PC-3 (cell line): ENCODE measurements at regions not wholly inside any gene's neighbourhood (a gene's known extent, or its start where the extent isn't known, plus 50 kb on each side); places are given as distances from the start of the nearest gene placed in this dataset.
A peak's percentile ranks its signal among the peaks of the same experiment; 100 is the strongest.

Source experiments
- ATAC-seq: fragments of 200-7000 bp; cut with Tn5 transposase; 2 replicates; pipeline ENCODE4 v1.9.1; 2020; ENCODE audit warnings: mild to moderate bottlenecking, moderate library complexity
- BruUV-seq: library from RNA; stranded (reverse); fragments of 400-500 nt; replicated peaks from 2 replicates; lab custom pipeline; 2021; lab: Mats Ljungman, UMichigan
- CTCF ChIA-PET: fragments of 300-600 bp; sonication (Branson Sonifier 250); formaldehyde crosslinking; loops from one replicate; lab custom pipeline; 2022; ENCODE audit warnings: antibody characterized with exemption; lab: Charles Lee
- POLR2A ChIA-PET: fragments of 300-600 bp; sonication (Branson Sonifier 250); formaldehyde crosslinking; loops from one replicate; lab custom pipeline; 2022; ENCODE audit warnings: antibody characterized with exemption; ENCODE audit not compliant: unreplicated experiment; lab: Charles Lee
- DNase-seq: peaks from one replicate; pipeline ENCODE4 v3.0.0-alpha.2; 2015
- H2AFZ ChIP-seq: fragments of 300-600 bp; sonication (generic); 2 replicates; pipeline ENCODE4 v1.6.0; 2016; ENCODE audit warnings: antibody characterized with exemption, low read length
- H3F3A ChIP-seq: fragments of 300-600 bp; sonication (generic); one replicate; pipeline ENCODE4 v1.6.0; 2017; ENCODE audit warnings: antibody characterized with exemption, low read length, control low read depth, mild to moderate bottlenecking; ENCODE audit not compliant: unreplicated experiment
- H3K27ac ChIP-seq: fragments of 300-600 bp; sonication (generic); 2 replicates; pipeline ENCODE4 v1.5.1; 2016; ENCODE audit warnings: mild to moderate bottlenecking, low read length
- H3K27me3 ChIP-seq: fragments of 300-600 bp; sonication (generic); 2 replicates; pipeline ENCODE4 v1.6.1; 2016; ENCODE audit warnings: low read length, mixed read lengths
- H3K36me3 ChIP-seq: fragments of 300-600 bp; sonication (generic); 2 replicates; pipeline ENCODE4 v1.6.1; 2016; ENCODE audit warnings: low read depth, mixed run types, low read length, mixed read lengths
- H3K4me1 ChIP-seq: fragments of 300-600 bp; sonication (generic); 2 replicates; pipeline ENCODE4 v1.5.1; 2016; ENCODE audit warnings: low read length; ENCODE audit not compliant: insufficient read depth
- H3K4me2 ChIP-seq: fragments of 300-600 bp; sonication (generic); 2 replicates; pipeline ENCODE4 v1.6.0; 2016; ENCODE audit warnings: low read length
- H3K4me3 ChIP-seq: fragments of 300-600 bp; sonication (generic); 2 replicates; pipeline ENCODE4 v1.5.1; 2016; ENCODE audit warnings: mild to moderate bottlenecking, low read length, mixed read lengths
- H3K79me2 ChIP-seq: fragments of 300-600 bp; sonication (generic); 2 replicates; pipeline ENCODE4 v1.6.1; 2017; ENCODE audit warnings: low read length, mixed read lengths
- H3K9ac ChIP-seq: fragments of 300-600 bp; sonication (generic); 2 replicates; pipeline ENCODE4 v1.6.0; 2016; ENCODE audit warnings: mild to moderate bottlenecking, low read length
- H3K9me2 ChIP-seq: fragments of 300-600 bp; sonication (generic); replicated peaks from 2 replicates; pipeline ENCODE4 v1.6.1; 2016; ENCODE audit warnings: mixed run types, low read length, mixed read lengths
- H3K9me3 ChIP-seq: fragments of 300-600 bp; sonication (generic); 2 replicates; pipeline ENCODE4 v1.6.1; 2016; ENCODE audit warnings: low read length, mixed read lengths
- H4K20me1 ChIP-seq: fragments of 300-600 bp; sonication (generic); 2 replicates; pipeline ENCODE4 v1.6.1; 2016; ENCODE audit warnings: low read length, mixed read lengths
- EZH2 ChIP-seq: fragments of 300-600 bp; sonication (generic); IDR thresholded peaks from one replicate; pipeline ENCODE4 v1.6.1; 2017; ENCODE audit warnings: antibody characterized with exemption, mild to moderate bottlenecking, low read length; ENCODE audit not compliant: unreplicated experiment
- EZH2phosphoT487 ChIP-seq: fragments of 300-600 bp; sonication (generic); IDR thresholded peaks from 2 replicates; pipeline ENCODE4 v1.6.1; 2018; ENCODE audit warnings: mild to moderate bottlenecking, antibody characterized with exemption, low read length, borderline replicate concordance
- intact Hi-C: fragments of 100-400 bp; cut with micrococcal nuclease; formaldehyde crosslinking; loops from 2 replicates; pipeline ENCODE4 v1.9.0; 2023
- TF ChIP-seq, protein P1 (sequence below): fragments of 300-600 bp; sonication (generic); conservative IDR thresholded peaks from 2 replicates; pipeline ENCODE4 v1.5.1; 2017; ENCODE audit warnings: antibody characterized with exemption, low read depth, mild to moderate bottlenecking, low read length

GRCh38 chr1:99445071-99445470, 180.8 kb downstream of the PLPPR4 start:
- POLR2A ChIA-PET = interaction anchor here (0.6 to 0.7 kb wide), 2 partner anchors 69 to 427 kb away, joined by 4 to 5 read pairs; no protein-coding TSS in a partner anchor
- H3K36me3 ChIP-seq = no peaks in the 10 kb centered on the region
- no peaks in the 10 kb centered on the region for H3K27me3 ChIP-seq
- no peak overlapping the region for H3K27ac ChIP-seq
- H3K4me1 ChIP-seq = peaks cover 19% of the 10 kb centered on the region
- H3K9me3 ChIP-seq = peaks cover 4% of the 10 kb centered on the region; the same call in 1 of the 2 replicates
- TF ChIP-seq EZH2phosphoT487 (no peak), EZH2 (no peak)
- TF ChIP-seq, protein P1, sequence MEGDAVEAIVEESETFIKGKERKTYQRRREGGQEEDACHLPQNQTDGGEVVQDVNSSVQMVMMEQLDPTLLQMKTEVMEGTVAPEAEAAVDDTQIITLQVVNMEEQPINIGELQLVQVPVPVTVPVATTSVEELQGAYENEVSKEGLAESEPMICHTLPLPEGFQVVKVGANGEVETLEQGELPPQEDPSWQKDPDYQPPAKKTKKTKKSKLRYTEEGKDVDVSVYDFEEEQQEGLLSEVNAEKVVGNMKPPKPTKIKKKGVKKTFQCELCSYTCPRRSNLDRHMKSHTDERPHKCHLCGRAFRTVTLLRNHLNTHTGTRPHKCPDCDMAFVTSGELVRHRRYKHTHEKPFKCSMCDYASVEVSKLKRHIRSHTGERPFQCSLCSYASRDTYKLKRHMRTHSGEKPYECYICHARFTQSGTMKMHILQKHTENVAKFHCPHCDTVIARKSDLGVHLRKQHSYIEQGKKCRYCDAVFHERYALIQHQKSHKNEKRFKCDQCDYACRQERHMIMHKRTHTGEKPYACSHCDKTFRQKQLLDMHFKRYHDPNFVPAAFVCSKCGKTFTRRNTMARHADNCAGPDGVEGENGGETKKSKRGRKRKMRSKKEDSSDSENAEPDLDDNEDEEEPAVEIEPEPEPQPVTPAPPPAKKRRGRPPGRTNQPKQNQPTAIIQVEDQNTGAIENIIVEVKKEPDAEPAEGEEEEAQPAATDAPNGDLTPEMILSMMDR = no peak
- intact Hi-C loops = no loop called here
- ATAC-seq (no peak), DNase-seq (no peak)
- no peak overlapping the region for H3K4me2 ChIP-seq
- no peaks in the 10 kb centered on the region for H3F3A ChIP-seq
- CTCF ChIA-PET = no interaction called here
- H4K20me1 ChIP-seq = no peaks in the 10 kb centered on the region
- no peak overlapping the region for H2AFZ ChIP-seq
- H3K9me2 ChIP-seq = no peaks in the 10 kb centered on the region
- H3K4me3 ChIP-seq = no peak overlapping the region
- no peak overlapping the region for H3K9ac ChIP-seq
- no TSS peak for BruUV-seq
- no peaks in the 10 kb centered on the region for H3K79me2 ChIP-seq

DNA sequence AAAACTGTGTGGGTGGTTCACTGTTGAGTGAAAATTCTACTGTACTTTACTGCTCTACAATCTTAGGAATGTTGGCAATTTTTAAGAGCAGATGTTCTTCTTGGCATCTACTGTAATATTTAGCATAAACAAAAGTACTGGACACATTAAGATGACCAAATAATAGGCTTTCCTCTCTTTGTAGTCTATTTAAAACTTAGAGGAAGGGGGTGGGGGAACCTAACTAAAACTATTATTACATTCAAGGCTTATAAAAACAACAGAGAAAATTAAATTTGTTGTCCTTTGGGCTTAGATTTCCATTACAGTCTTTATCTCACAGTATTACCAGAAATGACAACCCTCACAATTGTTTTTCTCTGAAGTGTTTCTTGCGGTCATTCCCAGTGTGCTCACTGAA, 181.2 kb downstream of the PLPPR4 start:
- CTCF ChIA-PET = no interaction called here
- Histone ChIP-seq H3K79me2 (no peaks in the 10 kb centered on the region), H2AFZ (no peak overlapping the region), H3K9ac (no peak overlapping the region), H3K27me3 (no peaks in the 10 kb centered on the region), H3K4me2 (no peak overlapping the region), H3K9me3 (peaks cover 4% of the 10 kb centered on the region; the same call in 1 of the 2 replicates), H3K36me3 (no peaks in the 10 kb centered on the region), H3F3A (no peaks in the 10 kb centered on the region), H3K27ac (no peak overlapping the region), H4K20me1 (no peaks in the 10 kb centered on the region), H3K4me1 (peaks cover 19% of the 10 kb centered on the region), H3K9me2 (no peaks in the 10 kb centered on the region), H3K4me3 (no peak overlapping the region)
- POLR2A ChIA-PET = interaction anchor here (0.6 to 0.7 kb wide), 2 partner anchors 70 to 427 kb away, joined by 4 to 5 read pairs; no protein-coding TSS in a partner anchor
- ATAC-seq = no peak
- intact Hi-C loops = no loop called here
- no peak for TF ChIP-seq EZH2
- TF ChIP-seq, protein P1 = no peak
- no peak for TF ChIP-seq EZH2phosphoT487
- no TSS peak for BruUV-seq
- DNase-seq = no peak

- DNase-seq (peak; percentile 9), ATAC-seq (peak; percentile 71)
- no peaks in the 10 kb centered on the region for H3K36me3 ChIP-seq
- H3K27me3 ChIP-seq = no peaks in the 10 kb centered on the region
- H3K9me3 ChIP-seq = peaks cover 4% of the 10 kb centered on the region; the same call in 1 of the 2 replicates
- BruUV-seq = no TSS peak
- no peaks in the 10 kb centered on the region for H3F3A ChIP-seq
- intact Hi-C loops = no loop called here
- H3K9me2 ChIP-seq = no peaks in the 10 kb centered on the region
- ChIA-PET POLR2A (no interaction called here), CTCF (no interaction called here)
- H4K20me1 ChIP-seq = no peaks in the 10 kb centered on the region
- no peaks in the 10 kb centered on the region for H3K79me2 ChIP-seq
- no peak overlapping the region for H3K4me2 ChIP-seq
- H3K9ac ChIP-seq = no peak overlapping the region
- H3K27ac ChIP-seq = no peak overlapping the region
- TF ChIP-seq EZH2phosphoT487 = no peak
- TF ChIP-seq, protein P1 = no peak
- TF ChIP-seq EZH2 = no peak
- peaks cover 4% of the 10 kb centered on the region; the same call in 1 of the 2 replicates for H3K4me1 ChIP-seq
- H3K4me3 ChIP-seq = no peak overlapping the region
- no peak overlapping the region for H2AFZ ChIP-seq
Measured at GRCh38 chr1:99447721-99448120, 183.4 kb downstream of the PLPPR4 start.
